Left colon (tissue), 2 donors: ENCODE measurements at regions not wholly inside any gene's neighbourhood (a gene's known extent, or its start where the extent isn't known, plus 50 kb on each side); places are given as distances from the start of the nearest gene placed in this dataset.
A peak's percentile ranks its signal among the peaks of the same experiment; 100 is the strongest.
"Not testable (repeated sequence)": the region's sequence is repeated elsewhere in the genome, so short reads cannot be mapped to it uniquely, and the experiment has no call there.

Experiments
- ATAC-seq: fragments of 200-7000 bp; cut with Tn5 transposase; one replicate; pipeline ENCODE4 v1.9.1; 2020; ENCODE audit warnings: mild to moderate bottlenecking, moderate library complexity
- DNase-seq, 2 donors: peaks; one replicate each; pipeline ENCODE4 v3.0.0-alpha.2; 2020
- intact Hi-C, 2 donors: fragments of 100-400 bp; cut with DNase I in 1 of 2; cut with micrococcal nuclease in 1 of 2; formaldehyde crosslinking; loops; one replicate each; pipeline versions ENCODE4 v1.11.2 to v1.14.0; 2022; cut with DNase I, micrococcal nuclease
- donor health status: DM: no; HTN: no; CAD: no.
- donor health status: DM: yes; HTN: yes; CAD: no.

- intact Hi-C loops, ATAC-seq, DNase-seq: not testable (repeated sequence)
Observed at GRCh38 chr16:5212501-5212900, 114.9 kb upstream of the EEF2KMT start.

GRCh38 chr16:5207862-5208498 is 110.4 kb upstream of the EEF2KMT start:
- DNase-seq, intact Hi-C loops: not testable (repeated sequence)
- ATAC-seq = peak; percentile 45

GRCh38 chr16:5207001-5207523 is 109.5 kb upstream of the EEF2KMT start:
- no peak for DNase-seq
- intact Hi-C loops = no loop called here
- no peak for ATAC-seq

GRCh38 chr16:5206331-5206990 is 108.9 kb upstream of the EEF2KMT start:
- DNase-seq (no peak), ATAC-seq (no peak)
- intact Hi-C loops = no loop called here

- DNase-seq (no peak), ATAC-seq (no peak)
- intact Hi-C loops = no loop called here
Observed at GRCh38 chr16:5205361-5206040, 107.9 kb upstream of the EEF2KMT start.

GRCh38 chr16:5203675-5204074 is 106.1 kb upstream of the EEF2KMT start:
- ATAC-seq, intact Hi-C loops, DNase-seq: not testable (repeated sequence)

- ATAC-seq (no peak), DNase-seq (no peak)
- intact Hi-C loops = no loop called here
Observed at GRCh38 chr16:5200123-5200522, 102.5 kb upstream of the EEF2KMT start.

GRCh38 chr16:5196204-5196603 is 98.6 kb upstream of the EEF2KMT start:
- ATAC-seq (no peak), DNase-seq (no peak)
- intact Hi-C loops = no loop called here

GRCh38 chr16:5193861-5194260 is 96.3 kb upstream of the EEF2KMT start:
- peak; percentile 66 for ATAC-seq
- no peak for DNase-seq
- intact Hi-C loops = no loop called here

- DNase-seq (no peak), ATAC-seq (no peak)
- intact Hi-C loops = no loop called here
Observed at GRCh38 chr16:5188989-5189352, 91.4 kb upstream of the EEF2KMT start.

- no peak for DNase-seq
- no peak for ATAC-seq
- intact Hi-C loops = no loop called here
Observed at GRCh38 chr16:5188318-5188988, 90.9 kb upstream of the EEF2KMT start.

- intact Hi-C loops = no loop called here
Observed at GRCh38 chr16:5187402-5187952, 89.9 kb upstream of the EEF2KMT start.

GRCh38 chr16:5186381-5186903 is 88.8 kb upstream of the EEF2KMT start:
- intact Hi-C loops = no loop called here
- ATAC-seq (no peak), DNase-seq (no peak)

More at GRCh38 chr16:5187402-5187952, 89.9 kb upstream of the EEF2KMT start:
- DNase-seq (no peak), ATAC-seq (no peak)

GRCh38 chr16:5176505-5176904 is 78.9 kb upstream of the EEF2KMT start:
- intact Hi-C loops = no loop called here
- ATAC-seq = no peak

GRCh38 chr16:5175266-5175665 is 77.7 kb upstream of the EEF2KMT start:
- ATAC-seq (peak; percentile 70), DNase-seq (peak; percentile 32 to 51)
- intact Hi-C loops = no loop called here

More at GRCh38 chr16:5176505-5176904, 78.9 kb upstream of the EEF2KMT start:
- DNase-seq = no peak

- ATAC-seq (no peak), DNase-seq (no peak)
- intact Hi-C loops = no loop called here
Observed at GRCh38 chr16:5166486-5166885, 68.9 kb upstream of the EEF2KMT start.

- ATAC-seq, intact Hi-C loops, DNase-seq: not testable (repeated sequence)
Observed at GRCh38 chr16:5165429-5165828, 67.8 kb upstream of the EEF2KMT start.

- intact Hi-C loops, ATAC-seq, DNase-seq: not testable (repeated sequence)
Observed at GRCh38 chr16:5162801-5163200, 65.2 kb upstream of the EEF2KMT start.

- DNase-seq, ATAC-seq, intact Hi-C loops: not testable (repeated sequence)
Observed at GRCh38 chr16:5161888-5162287, 64.3 kb upstream of the EEF2KMT start.
